H54 (cell line): ENCODE measurements at regions not wholly inside any gene's neighbourhood (a gene's known extent, or its start where the extent isn't known, plus 50 kb on each side); places are given as distances from the start of the nearest gene placed in this dataset.
"Not testable (repeated sequence)": the region's sequence is repeated elsewhere in the genome, so short reads cannot be mapped to it uniquely, and the experiment has no call there.

Experiments
- DNase-seq: peaks from one replicate; pipeline ENCODE4 v3.0.0; 2011; ENCODE audit warnings: low spot score, mixed read lengths; ENCODE audit not compliant: insufficient read length
- FAIRE-seq: peaks from 3 replicates; lab custom pipeline; 2011; peaks lifted over from hg19 to GRCh38; lab: Jason Lieb, UNC
- POLR2A ChIP-seq: IDR thresholded peaks from 2 replicates; pipeline ENCODE4 v1.6.1; 2011; ENCODE audit warnings: low read depth, mild to moderate bottlenecking, low read length

- DNase-seq, result peak; percentile 30
- no peak for TF ChIP-seq POLR2A
- FAIRE-seq, result no peak
These were observed 89.3 kb upstream of the C2CD4B start for GRCh38 chr15:62254137-62254934.

GRCh38 chr15:62256430-62256829 is 91.3 kb upstream of the C2CD4B start:
- FAIRE-seq, DNase-seq: not testable (repeated sequence)

GRCh38 chr15:62257996-62258521 is 93.0 kb upstream of the C2CD4B start:
- no peak for TF ChIP-seq POLR2A
- DNase-seq, result no peak
- no peak for FAIRE-seq

- TF ChIP-seq POLR2A, result no peak
- FAIRE-seq, result no peak
- no peak for DNase-seq
These were observed 97.3 kb upstream of the C2CD4B start for GRCh38 chr15:62262305-62262941.

GRCh38 chr15:62264196-62264595 is 99.1 kb upstream of the C2CD4B start:
- TF ChIP-seq POLR2A, result no peak
- DNase-seq (no peak), FAIRE-seq (no peak)

- no peak for TF ChIP-seq POLR2A
- FAIRE-seq (no peak), DNase-seq (no peak)
These were observed 104.4 kb upstream of the C2CD4B start for GRCh38 chr15:62269504-62269903.

GRCh38 chr15:62270216-62270921 is 105.3 kb upstream of the C2CD4B start:
- no peak for TF ChIP-seq POLR2A
- no peak for DNase-seq
- no peak for FAIRE-seq

GRCh38 chr15:62272290-62272689 is 107.2 kb upstream of the C2CD4B start:
- FAIRE-seq (no peak), DNase-seq (no peak)
- TF ChIP-seq POLR2A, result no peak

GRCh38 chr15:62275831-62276230 is 110.7 kb upstream of the C2CD4B start:
- TF ChIP-seq POLR2A, result no peak
- DNase-seq, result no peak
- no peak for FAIRE-seq

GRCh38 chr15:62277816-62278394 is 112.8 kb upstream of the C2CD4B start:
- FAIRE-seq (no peak), DNase-seq (no peak)
- no peak for TF ChIP-seq POLR2A

GRCh38 chr15:62278534-62278933 is 113.4 kb upstream of the C2CD4B start:
- DNase-seq (no peak), FAIRE-seq (no peak)
- TF ChIP-seq POLR2A, result no peak

GRCh38 chr15:62279041-62279440 is 114.0 kb upstream of the C2CD4B start:
- TF ChIP-seq POLR2A, result no peak
- DNase-seq (no peak), FAIRE-seq (no peak)

GRCh38 chr15:62280625-62281024 is 115.5 kb upstream of the C2CD4B start:
- FAIRE-seq, result no peak
- no peak for TF ChIP-seq POLR2A
- no peak for DNase-seq

GRCh38 chr15:62281801-62282200 is 116.7 kb upstream of the C2CD4B start:
- FAIRE-seq, DNase-seq: not testable (repeated sequence)
